GM11168 (cell line): ENCODE measurements at regions not wholly inside any gene's neighbourhood (a gene's known extent, or its start where the extent isn't known, plus 50 kb on each side); places are given as distances from the start of the nearest gene placed in this dataset.

Experiments
- in situ Hi-C: fragments of 300-500 bp; cut with MboI; formaldehyde crosslinking; loops from one replicate; pipeline ENCODE4 v1.12.0; 2022; ENCODE audit warnings: low sequenced_read_pairs; ENCODE audit not compliant: unreplicated experiment

DNA sequence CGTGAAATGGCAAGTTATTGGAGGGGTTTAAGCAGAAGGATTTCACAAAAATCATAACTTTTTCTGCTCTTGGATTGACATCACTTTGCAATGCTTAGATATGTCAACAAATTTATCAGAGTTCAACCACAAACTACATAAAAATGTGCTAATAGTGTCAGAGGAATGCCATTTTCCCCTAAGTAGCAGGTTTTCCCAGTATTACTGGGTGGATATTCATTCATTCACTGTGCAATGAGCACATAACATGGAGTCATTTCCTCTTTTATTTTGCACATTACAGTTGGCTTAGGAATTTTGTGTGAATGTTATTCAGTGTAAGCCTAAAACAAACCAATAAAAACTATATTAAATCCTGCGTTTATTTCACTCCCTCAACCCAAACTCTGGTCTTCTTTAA lies 537.3 kb upstream of the MCTP2 start:
- in situ Hi-C loops: no loop called here

DNA sequence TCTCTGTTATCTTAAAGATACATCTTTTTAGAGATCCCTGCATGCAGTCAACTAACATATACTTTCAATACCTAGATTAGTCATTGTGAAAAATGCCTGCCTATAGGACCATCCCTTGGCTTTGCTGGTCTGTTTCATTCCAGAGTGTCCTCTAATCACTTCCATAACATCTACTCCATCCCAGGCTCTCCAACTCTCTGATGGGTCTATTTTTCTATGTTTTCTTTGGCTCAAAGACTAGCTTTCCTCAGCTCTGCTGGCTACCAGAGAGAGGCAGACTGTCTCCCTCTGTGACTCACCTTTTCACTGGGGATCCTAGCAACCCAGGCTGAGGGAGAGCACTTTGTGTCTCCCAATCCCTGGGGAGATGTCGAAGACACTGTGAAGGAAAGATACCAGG lies 547.7 kb upstream of the MCTP2 start:
- in situ Hi-C loops: no loop called here

DNA sequence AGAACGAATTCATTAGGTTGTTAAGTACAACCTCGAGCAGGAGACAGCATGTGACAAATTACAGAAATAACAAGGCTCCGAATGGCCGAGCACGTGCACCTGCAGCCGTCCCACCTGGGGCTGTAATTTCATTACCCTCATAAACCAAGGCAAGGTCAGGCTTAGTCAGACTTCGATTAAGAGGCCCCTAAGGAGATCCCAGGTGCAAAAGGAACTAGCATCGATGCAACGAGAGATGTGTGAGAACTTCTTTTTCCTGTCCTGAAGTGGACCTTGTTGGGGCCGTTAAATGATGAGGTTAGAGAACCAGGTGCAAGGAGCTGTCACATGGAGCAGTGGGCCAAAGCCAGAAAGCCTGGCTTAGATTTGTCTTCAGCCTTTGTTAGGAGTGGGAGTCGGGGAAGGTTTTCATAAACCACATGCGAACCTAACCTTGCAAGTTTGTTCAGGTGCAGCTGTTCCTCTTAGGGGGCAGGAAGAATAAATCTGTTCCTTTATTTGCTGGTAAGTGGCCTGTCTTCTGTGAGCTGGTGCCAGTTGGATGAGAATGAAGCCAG lies 559.9 kb upstream of the MCTP2 start:
- in situ Hi-C loops: no loop called here

DNA sequence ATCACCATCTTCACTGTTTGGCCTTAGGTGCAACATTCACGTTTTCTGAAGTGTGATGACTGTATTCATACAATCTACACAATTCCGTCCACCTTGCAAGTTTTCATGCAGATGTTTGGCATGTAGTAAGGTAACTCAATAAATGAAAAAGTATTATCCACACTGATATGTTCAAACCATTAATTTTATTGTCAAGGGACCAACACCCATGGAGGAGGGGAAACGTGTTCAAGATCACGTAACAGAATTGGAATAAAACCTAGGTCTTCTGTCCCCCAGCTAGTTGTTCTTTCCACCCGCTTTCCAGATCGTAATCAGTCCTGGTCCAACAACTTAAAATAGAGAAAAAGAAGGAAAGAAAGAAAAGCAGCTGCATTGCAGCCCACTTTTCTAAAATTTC lies 560.4 kb upstream of the MCTP2 start:
- in situ Hi-C loops: no loop called here

DNA sequence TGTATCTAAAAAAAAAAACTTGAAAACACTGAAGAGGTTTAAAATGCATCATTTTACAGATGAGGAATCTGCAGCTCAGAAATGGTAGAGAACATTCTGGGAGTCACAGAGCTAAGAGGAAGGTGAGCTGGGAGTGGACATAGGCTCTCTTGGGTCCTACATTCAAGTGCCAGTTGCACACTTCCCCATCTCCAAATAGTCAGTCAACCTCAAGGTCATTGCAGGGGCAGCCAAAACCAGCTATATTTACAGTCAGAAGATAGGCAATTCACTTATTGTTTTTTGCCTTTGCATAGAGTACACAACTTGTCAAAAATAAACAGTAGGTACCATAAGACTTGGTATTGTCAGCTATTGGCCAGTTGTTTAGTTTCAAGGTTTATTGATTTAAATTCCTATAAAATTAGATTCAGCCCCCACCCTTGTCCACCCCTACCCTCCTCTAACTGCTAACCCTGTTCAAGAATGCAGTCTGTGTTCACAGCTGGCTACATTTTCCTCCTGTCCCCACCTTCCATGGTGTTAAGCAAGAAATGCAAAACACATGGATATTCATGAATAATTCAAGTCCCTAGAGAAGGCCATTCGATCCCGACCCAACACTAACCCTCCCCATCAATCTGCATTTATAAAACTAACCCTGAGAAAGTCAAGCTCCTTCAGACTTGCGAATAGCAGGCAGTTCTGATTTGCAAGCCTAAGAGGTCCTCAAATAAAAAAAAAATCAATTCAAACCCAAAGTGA lies 567.0 kb upstream of the MCTP2 start:
- in situ Hi-C loops: no loop called here

DNA sequence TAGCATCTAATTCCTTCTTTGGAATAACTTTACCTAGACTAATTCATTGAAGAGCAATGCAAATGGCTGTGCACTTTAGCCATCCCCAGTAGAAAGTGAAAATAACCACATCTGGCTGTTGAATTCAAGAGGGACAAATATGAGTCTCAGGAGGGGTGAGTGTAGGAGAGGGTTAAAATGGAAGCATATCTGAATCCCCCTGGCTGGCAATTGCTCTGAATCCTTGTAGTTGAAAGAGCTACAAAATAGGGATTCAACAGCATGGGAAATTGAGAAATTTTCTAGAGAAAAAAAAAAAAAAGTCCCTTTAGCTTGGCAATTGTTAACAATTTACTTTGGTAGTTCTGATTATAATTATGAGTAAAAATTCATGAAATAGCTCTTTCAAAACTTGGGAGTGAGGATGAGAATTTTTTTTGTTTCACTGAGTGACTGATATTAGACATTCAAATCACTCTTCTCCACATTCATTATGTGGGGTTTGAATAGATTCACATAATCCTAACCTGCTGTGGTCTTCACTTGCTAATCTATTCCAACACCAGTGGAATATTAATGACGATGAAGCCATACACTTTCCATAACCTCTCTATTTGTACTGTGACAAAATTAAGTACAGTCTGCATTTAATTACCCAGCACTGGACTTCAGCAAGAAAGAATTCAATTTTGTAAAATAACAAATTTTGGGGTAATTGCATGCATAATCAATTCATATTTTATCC lies 569.0 kb upstream of the MCTP2 start:
- in situ Hi-C loops: no loop called here

DNA sequence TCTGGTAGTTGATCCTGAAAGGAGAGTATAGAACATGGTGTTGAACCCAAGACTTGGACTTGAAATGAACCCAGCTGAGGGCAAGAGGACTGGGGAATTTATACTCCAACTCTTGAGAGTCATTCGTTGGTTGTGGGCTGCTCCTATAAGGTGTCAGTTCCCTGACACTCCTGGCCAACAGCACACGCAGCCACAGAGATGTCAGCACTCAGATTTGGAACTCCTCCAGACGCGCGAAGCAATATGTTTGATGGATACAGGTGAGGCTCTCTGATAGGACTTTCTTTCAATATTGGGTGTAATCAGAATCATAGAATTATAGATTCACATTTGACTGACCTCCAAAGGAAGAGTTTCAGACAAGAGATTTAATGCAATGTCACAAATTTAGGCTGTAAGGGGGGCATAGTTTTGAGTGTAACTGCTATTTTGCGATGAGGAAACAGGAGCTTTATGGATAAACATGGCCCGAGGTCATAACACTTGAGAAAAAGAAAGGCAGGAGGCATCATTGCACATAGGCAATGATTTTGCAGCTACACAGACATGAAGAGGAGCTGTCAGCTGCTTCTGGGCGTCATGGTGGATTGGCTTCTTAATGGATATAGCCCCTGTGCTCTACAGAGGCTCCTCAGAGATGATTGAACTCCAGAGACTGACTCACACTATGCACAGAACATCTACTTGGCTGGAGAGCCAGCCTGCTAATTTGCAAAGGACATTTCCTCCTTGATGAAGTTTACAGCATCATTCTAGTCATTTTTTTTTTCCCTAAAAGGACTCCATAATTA lies 569.2 kb upstream of the RGMA start:
- in situ Hi-C loops: no loop called here

DNA sequence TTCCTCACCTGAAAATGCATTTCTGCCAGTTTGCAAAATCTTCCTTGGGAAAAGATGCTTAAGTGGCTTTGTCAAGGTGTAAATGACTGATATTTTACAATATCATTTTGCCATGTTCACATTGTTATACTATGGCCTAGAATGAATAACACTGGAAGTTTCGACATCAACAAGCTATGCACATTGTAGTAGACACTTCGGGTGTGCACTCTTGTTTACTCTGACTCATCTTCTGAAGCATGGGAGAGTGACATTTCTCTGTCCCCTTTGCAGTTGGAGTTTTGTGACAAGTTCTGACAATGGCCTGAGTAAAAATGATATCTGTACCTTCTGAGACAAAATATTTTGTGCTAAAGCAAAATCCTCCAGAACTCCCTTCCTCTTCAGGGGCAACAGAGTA lies 567.0 kb upstream of the RGMA start:
- in situ Hi-C loops: no loop called here

DNA sequence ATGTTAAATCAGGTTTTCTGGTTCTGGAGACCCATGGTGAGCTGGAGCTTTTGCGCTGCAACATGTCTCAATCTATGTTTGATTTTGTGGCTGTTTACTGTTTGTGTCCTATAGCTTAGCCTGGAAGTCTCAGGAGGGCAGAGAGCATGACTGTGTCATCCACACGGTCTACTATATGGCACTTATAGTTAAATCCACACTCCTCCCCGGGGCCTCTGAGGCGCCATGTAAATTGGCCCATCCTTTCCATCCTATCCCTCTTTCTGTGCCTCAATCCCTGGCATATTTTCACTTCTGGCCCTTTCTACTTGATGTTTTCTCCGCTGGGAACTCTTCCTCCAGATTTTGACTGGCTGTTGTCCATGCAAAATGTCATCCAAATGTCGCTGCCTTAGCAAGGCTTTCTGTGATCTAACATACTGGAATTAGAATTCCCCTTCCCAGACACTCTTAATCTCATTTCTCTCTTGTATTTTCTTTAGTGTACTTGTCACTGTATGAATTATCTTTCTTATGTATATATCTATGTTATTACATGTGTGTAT lies 560.8 kb upstream of the RGMA start:
- in situ Hi-C loops: no loop called here

DNA sequence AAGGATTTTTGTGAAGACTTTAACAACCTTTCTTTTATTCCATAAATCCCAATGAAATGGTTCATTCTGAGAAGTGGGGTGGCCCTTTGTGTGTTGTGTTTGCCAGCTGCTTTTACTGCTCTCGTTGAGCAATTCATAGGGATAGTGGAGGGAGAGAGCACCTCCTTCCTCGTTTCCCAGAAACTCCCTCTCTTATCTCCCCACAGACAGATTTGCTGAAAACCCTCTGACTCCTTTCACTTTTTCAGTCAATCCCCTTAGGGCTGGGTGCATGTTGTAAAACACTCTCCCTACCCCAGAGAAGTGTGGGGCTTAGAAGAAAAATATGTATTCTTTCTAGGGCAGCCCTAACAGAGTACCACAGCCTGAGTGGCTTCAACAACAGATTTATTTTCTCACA lies 557.2 kb upstream of the RGMA start:
- in situ Hi-C loops: no loop called here

DNA sequence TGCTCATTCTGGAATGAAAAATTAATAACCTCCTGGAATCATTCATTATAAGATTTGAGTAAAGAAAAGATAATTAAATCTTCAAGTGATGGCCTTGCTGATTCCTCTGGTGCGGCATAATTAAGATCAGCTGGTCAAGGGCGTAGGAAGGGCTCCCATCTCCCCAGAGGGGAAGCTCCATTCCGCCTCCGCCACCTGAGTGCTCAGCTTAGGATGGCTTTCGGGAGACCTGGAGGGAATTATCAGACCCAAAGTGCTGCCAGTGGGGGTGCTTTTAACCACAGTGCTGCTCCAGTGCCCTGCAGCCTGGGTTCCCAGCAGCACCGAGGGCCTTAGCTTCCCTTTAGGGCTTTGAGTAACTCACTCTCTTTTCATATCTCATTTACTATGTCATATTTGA lies 556.6 kb upstream of the RGMA start:
- in situ Hi-C loops: no loop called here

DNA sequence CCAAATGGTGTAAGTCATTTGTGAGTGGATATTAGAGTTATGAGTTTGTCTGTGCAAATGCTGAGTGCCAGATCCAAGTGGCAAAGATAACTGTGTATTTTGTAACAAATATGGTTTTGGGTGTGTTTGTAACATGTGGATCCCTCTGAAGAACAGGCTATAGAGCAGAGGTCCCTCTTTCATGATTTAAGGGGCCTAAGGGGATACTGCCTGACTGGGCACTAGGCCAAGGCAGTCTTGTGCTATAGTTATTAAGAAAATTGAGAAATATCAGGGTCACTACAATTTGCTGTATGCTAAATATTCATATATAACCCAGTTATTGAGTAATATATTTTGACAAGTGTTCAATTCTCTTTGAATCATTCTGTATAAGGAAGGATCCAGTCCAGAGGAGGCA lies 555.6 kb upstream of the RGMA start:
- in situ Hi-C loops: no loop called here

DNA sequence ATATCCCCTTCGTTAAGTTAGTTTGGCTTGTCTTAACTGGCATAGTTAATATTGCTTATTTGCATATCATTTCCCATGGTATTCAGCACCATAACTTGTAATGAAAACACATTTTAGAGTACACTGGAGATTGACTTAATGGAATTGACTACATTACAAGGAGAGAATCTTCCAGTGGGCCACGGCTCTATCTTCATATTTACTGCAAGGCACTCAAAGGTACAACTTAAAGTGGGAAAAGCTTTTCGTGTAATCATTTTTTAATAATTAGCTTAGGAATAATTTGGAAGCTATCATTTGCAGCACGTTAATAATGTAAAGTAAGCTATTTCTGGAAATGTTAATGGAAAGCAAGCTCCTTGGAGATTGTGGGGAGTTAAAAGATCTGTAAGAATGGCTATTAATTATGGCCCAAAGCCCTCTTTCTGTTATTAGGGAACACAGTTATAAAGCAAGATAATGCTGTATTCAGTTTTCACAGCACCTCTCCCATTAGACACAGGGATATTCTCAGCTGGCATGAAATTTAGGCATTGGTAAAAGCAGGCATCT lies 551.5 kb upstream of the RGMA start:
- in situ Hi-C loops: no loop called here

DNA sequence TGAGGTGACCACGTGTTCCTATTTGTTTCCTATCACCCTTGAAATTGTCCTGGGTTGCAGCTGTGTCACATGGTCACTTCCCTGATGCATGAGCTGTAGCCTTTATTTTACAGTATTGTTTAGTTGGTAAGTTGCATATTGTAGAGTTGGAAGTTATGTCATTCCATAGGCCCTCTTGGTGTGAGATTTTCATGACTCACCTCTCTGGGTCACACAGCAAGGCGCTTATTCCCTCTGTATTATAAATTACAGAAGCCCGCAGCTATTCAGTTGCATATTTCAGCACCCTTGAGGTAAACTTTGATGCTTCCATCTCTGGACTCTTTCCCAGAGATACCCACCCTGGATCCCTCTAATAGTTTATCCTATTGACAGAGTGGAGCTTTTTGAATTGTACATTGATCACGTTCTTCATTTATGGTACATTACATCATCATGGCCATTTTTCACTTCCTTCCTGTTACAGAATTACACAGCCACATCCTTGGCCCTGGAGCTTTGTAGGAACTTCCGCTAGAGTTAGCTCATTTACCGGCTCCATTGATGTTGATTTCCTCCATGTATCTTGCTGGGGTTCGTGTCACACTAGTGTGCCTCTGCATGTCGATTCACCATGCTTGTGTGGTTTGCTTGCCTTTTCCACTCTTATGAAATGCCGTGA lies 543.1 kb upstream of the RGMA start:
- in situ Hi-C loops: no loop called here

DNA sequence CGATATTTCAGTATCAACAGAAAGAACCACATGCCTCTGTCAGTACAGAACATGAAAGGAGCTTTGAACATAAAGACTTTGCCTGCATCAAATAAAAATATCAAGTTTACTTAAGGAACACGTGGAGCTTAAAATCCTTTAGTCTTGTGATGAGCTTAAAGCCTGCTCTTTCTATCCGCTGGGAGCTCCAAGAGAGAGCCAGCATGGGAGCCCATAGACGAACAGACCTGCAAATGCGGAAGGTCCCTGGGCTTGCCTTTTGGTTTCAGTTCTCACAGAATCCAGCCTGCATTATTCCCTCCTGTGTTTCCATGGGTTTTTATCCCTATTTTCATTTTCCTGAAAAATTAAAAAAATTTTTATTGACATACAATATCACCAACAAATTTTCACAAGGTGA lies 530.6 kb upstream of the RGMA start:
- in situ Hi-C loops: no loop called here

DNA sequence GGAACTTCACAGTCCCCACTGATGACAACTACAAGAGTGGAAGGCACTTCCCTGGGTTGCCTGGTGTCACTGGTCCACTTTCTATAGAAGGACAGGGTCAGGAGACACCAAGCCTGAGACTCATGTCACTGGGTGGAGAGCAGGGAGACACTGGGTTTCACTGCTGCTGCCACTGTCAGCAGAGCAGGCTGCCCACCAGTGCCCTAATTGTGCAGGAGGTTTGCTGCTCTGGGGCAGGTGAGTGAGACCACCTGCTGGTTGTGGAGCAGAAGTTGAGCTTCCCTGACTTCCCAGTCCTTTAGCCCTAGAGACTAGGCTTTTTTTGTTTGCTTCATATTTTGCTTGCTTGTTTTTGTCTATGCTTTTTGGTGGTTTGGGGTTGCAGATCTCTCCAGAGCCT lies 528.4 kb upstream of the RGMA start:
- in situ Hi-C loops: no loop called here

DNA sequence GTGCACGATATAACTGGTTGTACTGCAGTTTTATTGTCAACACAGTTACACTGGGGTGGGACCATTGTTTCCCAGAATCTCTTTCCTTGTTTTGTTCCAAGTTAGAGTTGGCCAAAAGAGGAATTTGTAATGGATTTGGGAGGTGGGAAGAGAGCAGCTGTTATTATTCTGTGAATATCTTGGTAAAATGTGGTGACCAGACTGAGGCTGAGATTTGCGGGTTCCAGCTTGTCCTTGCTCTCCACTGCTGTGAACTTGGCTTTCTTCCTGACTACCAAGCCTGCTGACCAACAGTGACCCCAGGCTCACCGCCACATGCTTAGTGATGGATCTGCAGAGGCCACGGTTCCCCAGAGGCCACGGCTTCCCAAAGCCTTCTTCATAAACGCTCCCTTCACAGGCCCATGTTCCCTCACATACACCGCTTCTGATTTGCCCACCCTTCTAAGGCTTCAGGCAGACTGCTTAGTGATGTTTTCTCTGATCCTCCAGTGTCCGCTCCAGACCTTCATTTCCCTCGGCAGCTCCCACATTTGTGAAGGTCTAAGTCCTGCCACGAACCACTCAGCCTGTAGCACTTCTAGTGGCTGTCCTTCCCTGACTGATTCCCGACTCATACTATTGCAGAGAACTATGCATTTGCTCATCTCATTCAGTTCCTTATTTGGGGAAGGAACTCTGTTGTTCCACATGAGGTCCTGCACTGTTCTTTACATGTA lies 525.5 kb upstream of the RGMA start:
- in situ Hi-C loops: no loop called here

DNA sequence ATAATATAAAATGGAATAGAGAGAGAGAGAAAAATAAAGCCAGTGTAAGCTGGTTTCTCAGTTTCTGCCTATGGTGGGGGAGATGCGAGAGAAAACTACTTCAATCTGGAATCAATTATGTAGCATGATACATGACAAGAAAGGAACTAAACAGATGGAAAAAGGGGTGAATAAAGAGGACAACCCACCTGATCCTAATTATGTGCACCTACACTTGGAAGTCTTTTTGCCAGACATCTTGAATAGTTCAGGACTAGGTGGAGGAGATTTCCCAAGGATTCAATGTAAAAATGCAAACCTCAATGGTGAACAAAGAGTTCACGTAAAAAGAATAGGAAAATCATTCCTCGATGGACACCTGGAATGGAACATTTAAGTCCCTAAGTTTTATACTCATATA lies 524.4 kb upstream of the RGMA start:
- in situ Hi-C loops: no loop called here

DNA sequence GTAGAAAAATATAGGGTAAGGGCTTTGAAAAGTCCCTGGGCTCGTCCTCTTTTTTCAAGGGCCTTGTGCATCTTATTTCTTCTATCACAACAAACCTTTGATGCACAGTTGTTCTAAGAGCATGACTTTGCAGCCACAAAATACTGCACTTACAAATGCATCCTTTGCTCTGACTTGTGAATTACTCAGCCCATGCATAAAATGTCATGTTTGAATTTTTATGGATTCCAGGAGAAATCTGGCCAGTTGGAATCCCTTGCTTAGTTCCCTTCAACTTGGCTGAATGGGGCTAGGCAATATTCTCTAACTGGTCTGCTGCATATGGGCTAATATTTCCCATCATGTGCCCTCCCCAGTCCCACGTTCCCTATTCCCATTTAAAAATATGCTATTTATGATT lies 523.9 kb upstream of the RGMA start:
- in situ Hi-C loops: no loop called here
